Urinary bladder (tissue), 3 donors: ENCODE measurements at regions not wholly inside any gene's neighbourhood (a gene's known extent, or its start where the extent isn't known, plus 50 kb on each side); places are given as distances from the start of the nearest gene placed in this dataset.

Experiments used
- DNase-seq: peaks from one replicate; pipeline ENCODE4 v3.0.0-alpha.2; 2015; ENCODE audit errors: extremely low spot score
- H3K27ac ChIP-seq: one replicate; pipeline ENCODE4 v1.5.1; 2013; ENCODE audit warnings: low read depth, mild to moderate bottlenecking, moderate library complexity
- H3K36me3 ChIP-seq: one replicate; pipeline ENCODE4 v1.6.1; 2013; ENCODE audit warnings: mild to moderate bottlenecking, moderate library complexity; ENCODE audit not compliant: insufficient read depth
- H3K4me1 ChIP-seq: one replicate; pipeline ENCODE4 v1.6.1; 2013; ENCODE audit warnings: mild to moderate bottlenecking, moderate library complexity; ENCODE audit not compliant: insufficient read depth
- H3K4me3 ChIP-seq: one replicate; pipeline ENCODE4 v1.5.1; 2013; ENCODE audit warnings: low read depth, low read length
- WGBS: extraction: QIAGEN DNeasy Blood & Tissue Kit; methylation state at CpG from one replicate; pipeline ENCODE4 v1.1.7; 2013; 5-methylcytosine and 5-hydroxymethylcytosine counted together
- donor health status: healthy with polysubstance abuse.
- donor health status: healthy.

DNA sequence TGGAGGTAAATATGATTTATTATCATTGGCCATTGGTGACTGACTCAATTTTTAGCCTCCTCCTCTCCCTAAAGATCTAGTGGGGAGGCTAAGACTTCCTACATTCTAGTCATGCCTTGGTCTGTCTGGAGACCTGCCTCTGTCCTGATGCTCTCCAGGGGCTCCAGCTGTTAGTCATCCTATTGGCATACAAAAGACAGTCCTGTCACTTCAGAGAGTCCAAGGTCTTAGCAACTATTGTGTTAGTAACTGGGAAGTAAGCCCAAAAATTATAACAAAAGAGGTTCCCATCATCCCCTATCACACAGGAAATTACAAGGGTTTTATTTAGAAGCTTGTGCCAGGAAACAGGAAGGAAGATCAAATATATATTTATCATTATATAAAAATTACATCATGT is 400.6 kb upstream of the VSTM2A start:
- no peak overlapping the region for H3K4me3 ChIP-seq
- no peak for DNase-seq
- no peaks in the 10 kb centered on the region for H3K4me1 ChIP-seq
- no peaks in the 10 kb centered on the region for H3K36me3 ChIP-seq
- H3K27ac ChIP-seq, result no peak overlapping the region

DNA sequence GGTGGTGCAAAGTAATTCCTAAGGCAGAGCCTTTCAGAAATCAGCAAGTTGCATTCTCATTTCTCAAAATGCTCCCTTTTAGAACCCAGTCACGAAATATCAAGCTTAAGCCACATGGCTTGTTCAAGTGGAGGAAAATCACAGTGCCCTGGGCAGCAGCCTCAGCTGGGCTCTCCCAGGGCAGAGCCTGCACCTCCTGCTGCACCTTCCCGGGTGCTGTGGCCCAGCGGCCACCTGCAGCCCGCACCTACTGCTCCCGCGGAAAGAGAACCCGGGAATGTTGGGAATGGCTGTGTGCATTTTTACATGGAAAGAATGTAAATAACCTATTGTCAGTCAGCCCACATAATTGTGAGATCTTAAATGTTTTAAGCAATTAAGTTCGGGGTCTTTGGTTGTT is 396.5 kb upstream of the VSTM2A start:
- Histone ChIP-seq H3K4me1 (no peaks in the 10 kb centered on the region), H3K36me3 (no peaks in the 10 kb centered on the region), H3K27ac (no peak overlapping the region), H3K4me3 (no peak overlapping the region)
- DNase-seq, result no peak
- 90% methylated on average over 8 of the region's 8 CpGs for WGBS

DNA sequence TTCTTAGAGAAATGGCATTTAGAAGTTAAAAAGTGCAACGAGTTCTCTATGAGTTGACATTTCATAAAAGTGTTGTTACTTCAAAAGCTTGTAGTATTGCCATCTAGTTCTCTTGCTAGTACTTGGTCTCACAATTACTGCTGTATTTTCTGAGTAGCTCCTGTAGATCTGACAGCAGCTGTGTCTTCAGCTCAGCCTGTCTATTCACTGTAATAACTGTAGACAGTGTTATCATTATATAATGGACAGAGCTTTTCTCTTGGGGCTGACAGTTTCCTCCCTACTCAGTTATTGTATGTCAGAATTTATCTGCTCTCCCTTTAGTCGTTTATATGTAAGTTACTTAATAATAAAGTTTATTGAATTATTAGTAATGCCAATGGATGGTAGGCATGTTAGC is 388.7 kb upstream of the VSTM2A start:
- DNase-seq, result no peak
- no peak overlapping the region for H3K4me3 ChIP-seq
- WGBS, result 57% methylated on average over 2 of the region's 2 CpGs

DNA sequence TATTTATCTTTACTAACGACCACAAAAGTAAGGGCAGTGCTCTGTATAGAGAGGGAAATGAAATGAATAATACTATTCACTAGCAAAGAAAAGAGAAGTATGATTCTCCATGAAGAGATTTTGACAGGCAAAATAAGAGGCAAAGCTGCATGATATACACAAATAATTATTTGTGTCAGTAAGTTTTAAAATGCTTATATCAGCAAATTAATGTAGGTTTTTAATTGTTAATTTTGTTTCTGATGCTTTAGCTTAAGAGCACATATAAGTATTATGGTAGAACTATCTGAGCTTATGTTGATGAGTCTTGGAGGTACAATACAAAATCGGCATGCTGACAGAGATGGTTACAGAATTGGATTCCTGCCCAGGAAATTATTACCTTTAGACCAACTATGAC is 383.1 kb upstream of the VSTM2A start:
- DNase-seq, result no peak
- Histone ChIP-seq H3K36me3 (no peaks in the 10 kb centered on the region), H3K4me1 (no peaks in the 10 kb centered on the region), H3K27ac (no peak overlapping the region), H3K4me3 (no peak overlapping the region)
- 67% methylated on average over 2 of the region's 2 CpGs for WGBS

More for the DNA sequence above, 388.7 kb upstream of the VSTM2A start:
- H3K4me1 ChIP-seq, result no peaks in the 10 kb centered on the region
- H3K36me3 ChIP-seq, result no peaks in the 10 kb centered on the region
- H3K27ac ChIP-seq, result no peak overlapping the region

DNA sequence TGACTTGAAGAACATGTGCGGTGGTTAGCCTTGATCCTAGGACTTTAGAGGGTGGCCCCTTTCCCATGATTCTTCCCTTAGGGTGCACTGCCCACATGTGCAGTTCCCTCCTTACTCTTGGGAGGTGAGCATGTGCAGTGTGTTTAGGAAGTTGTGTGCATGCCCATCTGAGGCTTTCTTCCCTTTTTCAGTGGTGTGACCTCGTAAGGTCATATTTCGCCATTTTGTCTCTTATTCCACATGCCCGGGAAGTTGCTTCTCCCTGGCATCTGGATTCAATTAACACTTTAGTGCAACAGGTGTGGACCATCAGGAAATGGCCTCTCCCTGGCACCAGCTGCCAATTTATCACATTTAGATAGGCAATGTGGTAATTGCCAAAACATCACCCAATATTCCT is 380.6 kb upstream of the VSTM2A start:
- Histone ChIP-seq H3K4me1 (no peaks in the 10 kb centered on the region), H3K36me3 (no peaks in the 10 kb centered on the region), H3K4me3 (no peak overlapping the region), H3K27ac (no peak overlapping the region)
- DNase-seq, result no peak
- WGBS, result 82% methylated on average over 4 of the region's 4 CpGs

DNA sequence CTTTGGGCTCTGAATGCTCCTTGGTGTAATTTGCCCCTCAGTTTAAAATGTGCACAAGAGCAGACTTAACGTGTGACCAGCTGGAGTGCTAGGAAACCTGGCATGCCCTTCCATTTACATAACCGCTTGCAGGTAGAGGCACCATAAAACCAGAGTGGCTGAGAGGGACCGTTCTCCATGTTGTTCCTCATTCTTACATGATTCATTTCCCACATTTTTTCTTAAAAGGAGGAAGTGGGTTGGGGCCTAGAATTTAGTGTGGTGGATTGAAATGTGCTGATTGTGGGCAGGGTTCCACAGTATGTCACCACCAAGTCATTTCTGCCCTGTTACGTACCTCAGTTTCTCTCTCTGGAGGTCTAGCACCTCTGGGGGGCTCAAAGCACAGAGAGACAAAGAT is 375.8 kb upstream of the VSTM2A start:
- Histone ChIP-seq H3K36me3 (no peaks in the 10 kb centered on the region), H3K4me3 (no peak overlapping the region), H3K4me1 (no peaks in the 10 kb centered on the region), H3K27ac (no peak overlapping the region)
- 86% methylated on average over 4 of the region's 4 CpGs for WGBS
- DNase-seq, result no peak

DNA sequence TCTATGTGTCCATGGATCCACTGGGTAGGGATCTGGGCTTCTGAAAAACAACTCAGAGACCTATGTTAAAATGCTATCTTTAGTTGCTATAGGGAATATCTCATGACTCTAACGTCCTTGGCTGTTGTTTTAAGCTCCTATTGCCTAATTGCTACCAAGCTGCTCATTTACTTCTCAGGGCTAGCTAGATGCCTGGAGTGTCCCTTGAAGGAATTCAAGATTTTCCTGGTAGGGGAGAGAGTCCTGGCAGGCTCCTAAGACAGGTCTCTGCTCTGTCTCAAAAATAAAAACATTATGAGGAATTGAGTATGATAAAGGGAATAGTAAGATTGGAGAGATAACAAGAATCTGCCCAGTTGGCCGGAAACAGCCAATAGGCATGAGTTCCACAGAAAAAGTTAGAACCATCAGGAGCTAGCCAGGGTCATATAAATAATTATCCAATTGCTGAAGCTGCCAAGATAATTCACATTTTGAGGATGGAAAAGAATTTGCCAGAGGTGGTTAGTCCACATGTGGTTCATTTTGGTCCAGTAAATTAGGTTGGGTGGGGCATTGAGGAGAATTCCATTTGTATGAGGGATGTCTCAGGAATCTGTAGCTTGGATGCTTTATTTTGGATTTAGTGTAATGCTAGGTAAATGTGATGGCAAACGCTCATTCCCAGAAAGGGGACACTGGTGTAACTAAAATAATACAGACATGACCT is 362.7 kb upstream of the VSTM2A start:
- 57% methylated on average over 3 of the region's 3 CpGs for WGBS
- Histone ChIP-seq H3K27ac (no peak overlapping the region), H3K36me3 (no peaks in the 10 kb centered on the region), H3K4me1 (no peaks in the 10 kb centered on the region), H3K4me3 (no peak overlapping the region)
- no peak for DNase-seq

DNA sequence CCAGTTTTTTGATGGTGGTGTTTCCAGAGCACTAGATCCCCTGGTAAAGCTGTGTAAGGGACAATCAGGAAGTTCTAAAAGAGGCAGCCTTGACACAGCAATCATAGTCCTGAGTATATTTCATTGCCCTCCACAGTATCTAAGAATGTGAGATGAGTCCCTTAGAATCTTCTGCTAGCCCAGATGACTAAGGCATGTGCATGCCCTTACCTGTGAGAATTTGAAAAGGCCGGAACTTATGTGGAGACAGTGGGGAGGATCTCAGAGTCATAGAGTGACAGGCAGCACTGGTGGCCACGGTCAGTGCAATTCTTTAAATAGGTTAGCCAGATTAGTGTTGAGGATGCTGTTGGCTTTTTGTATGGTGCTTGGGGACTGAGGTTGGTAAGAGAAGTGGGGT is 361.4 kb upstream of the VSTM2A start:
- Histone ChIP-seq H3K4me1 (no peaks in the 10 kb centered on the region), H3K27ac (no peak overlapping the region), H3K36me3 (no peaks in the 10 kb centered on the region), H3K4me3 (no peak overlapping the region)
- DNase-seq, result no peak
- 93% methylated on average over 2 of the region's 2 CpGs for WGBS

DNA sequence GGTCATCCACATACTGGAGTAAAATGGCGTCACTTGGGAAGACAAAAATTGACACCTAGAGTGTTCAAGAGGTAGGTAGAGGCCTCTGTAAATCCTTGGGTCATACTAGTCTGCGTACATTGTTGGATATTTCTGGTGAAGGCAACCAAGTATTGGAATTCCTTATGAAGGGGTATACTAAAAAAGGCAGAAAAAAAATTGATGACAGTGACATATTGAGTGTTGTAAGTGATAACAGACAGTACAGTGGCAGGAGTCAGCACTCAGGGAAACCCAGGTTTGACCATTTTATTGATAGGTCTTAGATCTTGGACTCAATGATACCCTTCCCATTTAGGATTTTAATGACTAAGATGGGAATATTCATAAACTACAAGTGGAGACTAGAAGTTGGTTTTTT is 359.1 kb upstream of the VSTM2A start:
- H3K36me3 ChIP-seq, result no peaks in the 10 kb centered on the region
- H3K4me3 ChIP-seq, result no peak overlapping the region
- WGBS, result 61% methylated on average over 2 of the region's 2 CpGs
- no peak for DNase-seq
- no peaks in the 10 kb centered on the region for H3K4me1 ChIP-seq
- H3K27ac ChIP-seq, result no peak overlapping the region

DNA sequence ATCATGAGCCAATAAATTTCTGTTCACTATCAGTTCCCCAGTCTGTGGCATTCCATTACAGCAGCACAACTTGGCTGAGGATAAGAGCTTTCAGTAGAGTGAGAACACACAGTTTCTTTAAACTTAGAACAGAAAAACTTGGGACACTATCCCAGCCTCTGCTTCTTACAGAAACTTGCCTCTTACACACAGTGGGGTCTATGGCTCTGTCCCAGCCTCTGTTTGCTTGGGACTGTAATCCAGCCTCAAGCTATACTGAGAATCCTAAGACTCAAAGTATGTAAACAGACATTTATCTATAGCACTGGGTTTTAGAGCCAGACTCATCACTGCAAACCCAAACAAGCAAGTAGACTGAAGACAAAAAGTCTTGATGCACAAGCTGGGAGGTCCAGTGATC is 355.8 kb upstream of the VSTM2A start:
- no peak overlapping the region for H3K4me3 ChIP-seq
- no peaks in the 10 kb centered on the region for H3K4me1 ChIP-seq
- H3K36me3 ChIP-seq, result no peaks in the 10 kb centered on the region
- DNase-seq, result peak; percentile 5
- no peak overlapping the region for H3K27ac ChIP-seq

DNA sequence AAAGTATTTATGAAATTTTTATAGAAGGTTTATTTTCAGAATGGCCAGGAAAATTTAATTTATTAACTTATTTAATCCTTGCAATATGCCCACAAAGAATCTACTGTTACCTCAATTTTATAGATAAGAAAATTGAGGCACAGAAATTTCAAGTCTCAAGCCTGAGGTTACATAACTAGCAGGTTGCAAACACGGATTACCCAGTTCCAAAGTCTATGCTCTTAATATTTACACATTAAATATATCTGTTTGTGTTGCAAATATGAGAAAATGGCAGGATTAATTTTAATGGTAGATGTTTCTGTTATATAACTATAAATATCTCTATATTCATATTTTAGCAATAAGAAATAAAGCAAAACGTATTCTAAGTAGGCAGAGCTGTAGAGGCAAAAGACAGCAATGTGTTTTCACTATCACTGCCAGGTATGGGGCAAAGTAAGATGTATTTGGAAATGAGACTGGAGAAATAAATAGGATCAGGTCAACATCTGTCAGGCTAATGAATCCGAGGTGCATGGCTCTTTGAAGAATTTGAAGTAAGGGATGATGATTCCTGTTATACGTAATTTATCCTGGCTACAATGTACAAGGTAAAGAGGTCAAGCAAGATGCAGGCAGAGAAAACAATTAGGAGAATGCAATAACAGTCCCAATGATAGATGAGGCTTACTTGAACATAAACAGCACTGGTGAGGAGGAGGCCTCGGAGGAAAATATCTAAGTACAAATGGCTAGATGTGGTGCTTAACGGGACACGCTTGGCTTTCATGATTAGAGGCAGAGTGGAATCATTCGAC is 354.1 kb upstream of the VSTM2A start:
- H3K27ac ChIP-seq, result no peak overlapping the region
- no peaks in the 10 kb centered on the region for H3K4me1 ChIP-seq
- no peaks in the 10 kb centered on the region for H3K36me3 ChIP-seq
- 84% methylated on average over 8 of the region's 8 CpGs for WGBS
- no peak overlapping the region for H3K4me3 ChIP-seq
- no peak for DNase-seq

DNA sequence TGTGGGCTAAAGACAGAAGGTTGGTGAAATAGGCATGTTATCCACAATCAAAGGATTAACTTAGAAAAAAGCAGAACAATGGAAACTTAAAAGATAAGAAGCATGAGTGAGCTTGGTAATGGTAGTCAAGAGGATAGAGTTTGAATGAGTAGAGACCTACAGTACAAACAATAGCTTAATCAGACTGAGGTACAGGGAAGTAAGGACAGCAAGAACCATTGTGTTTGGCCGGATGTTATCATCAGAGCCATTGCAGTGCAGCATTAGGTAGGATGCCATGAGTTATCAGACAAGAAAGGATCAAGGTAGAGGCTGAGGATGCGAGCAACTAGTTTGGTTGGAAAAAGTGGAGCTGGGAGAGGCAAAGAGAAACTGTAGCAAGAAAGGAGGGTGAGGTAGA is 353.3 kb upstream of the VSTM2A start:
- no peaks in the 10 kb centered on the region for H3K36me3 ChIP-seq
- DNase-seq, result no peak
- 91% methylated on average over 2 of the region's 2 CpGs for WGBS
- no peak overlapping the region for H3K27ac ChIP-seq
- no peaks in the 10 kb centered on the region for H3K4me1 ChIP-seq
- no peak overlapping the region for H3K4me3 ChIP-seq

DNA sequence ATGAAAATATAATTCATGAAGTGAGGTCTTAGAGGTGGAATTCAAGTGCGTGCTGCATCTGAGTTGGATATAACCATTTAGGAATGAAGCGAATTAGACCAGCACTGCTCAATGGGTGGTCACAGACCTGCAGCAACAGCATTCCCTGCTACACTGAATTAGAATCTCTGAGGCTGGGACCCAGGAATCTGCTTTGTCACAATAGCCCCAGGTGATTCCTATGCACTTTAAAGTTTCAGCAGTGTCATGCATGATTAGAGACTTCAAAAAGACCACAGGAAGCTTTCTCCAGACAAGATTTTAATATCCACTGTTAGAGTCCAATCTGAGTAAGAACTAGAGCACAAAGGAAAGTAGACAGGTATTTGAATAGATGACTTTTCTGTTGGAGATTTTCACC is 352.8 kb upstream of the VSTM2A start:
- H3K36me3 ChIP-seq, result no peaks in the 10 kb centered on the region
- no peak for DNase-seq
- no peak overlapping the region for H3K27ac ChIP-seq
- no peaks in the 10 kb centered on the region for H3K4me1 ChIP-seq
- no peak overlapping the region for H3K4me3 ChIP-seq
- 81% methylated on average over 2 of the region's 2 CpGs for WGBS

DNA sequence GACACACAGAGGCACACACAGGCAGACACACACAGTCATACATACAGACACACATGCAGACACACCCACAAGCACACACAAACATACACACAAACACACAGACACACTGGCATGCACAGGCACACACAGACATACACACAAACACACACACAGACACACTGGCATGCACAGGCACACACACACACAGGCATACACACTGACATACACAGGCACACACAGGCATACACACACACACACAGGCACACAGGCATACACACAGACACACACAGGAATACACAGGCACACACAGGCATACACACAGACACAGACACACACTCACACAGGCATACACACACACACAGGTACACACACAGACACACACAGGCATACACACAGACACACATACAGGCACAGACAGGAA is 340.7 kb upstream of the VSTM2A start:
- no peaks in the 10 kb centered on the region for H3K4me1 ChIP-seq
- no peak for DNase-seq
- H3K36me3 ChIP-seq, result no peaks in the 10 kb centered on the region

More for the DNA sequence above, 340.7 kb upstream of the VSTM2A start:
- H3K27ac ChIP-seq, result no peak overlapping the region
- H3K4me3 ChIP-seq, result no peak overlapping the region
